Fibroblast of pulmonary artery (primary cell): ENCODE measurements at regions not wholly inside any gene's neighbourhood (a gene's known extent, or its start where the extent isn't known, plus 50 kb on each side); places are given as distances from the start of the nearest gene placed in this dataset.

ENCODE experiments used
- DNase-seq: peaks from one replicate; pipeline ENCODE4 v3.0.0-alpha.2; 2010; ENCODE audit warnings: low read depth
- H3K4me3 ChIP-seq: replicated peaks from 2 replicates; pipeline ENCODE4 v1.5.1; 2011; ENCODE audit warnings: low read depth, mild to moderate bottlenecking, control low read depth, low read length, moderate library complexity
- TF ChIP-seq, protein P1 (sequence below): IDR thresholded peaks from 2 replicates; pipeline ENCODE4 v1.5.1; 2011; ENCODE audit warnings: mild to moderate bottlenecking, control low read depth, low read length, inconsistent platforms; ENCODE audit errors: missing control alignments

DNA sequence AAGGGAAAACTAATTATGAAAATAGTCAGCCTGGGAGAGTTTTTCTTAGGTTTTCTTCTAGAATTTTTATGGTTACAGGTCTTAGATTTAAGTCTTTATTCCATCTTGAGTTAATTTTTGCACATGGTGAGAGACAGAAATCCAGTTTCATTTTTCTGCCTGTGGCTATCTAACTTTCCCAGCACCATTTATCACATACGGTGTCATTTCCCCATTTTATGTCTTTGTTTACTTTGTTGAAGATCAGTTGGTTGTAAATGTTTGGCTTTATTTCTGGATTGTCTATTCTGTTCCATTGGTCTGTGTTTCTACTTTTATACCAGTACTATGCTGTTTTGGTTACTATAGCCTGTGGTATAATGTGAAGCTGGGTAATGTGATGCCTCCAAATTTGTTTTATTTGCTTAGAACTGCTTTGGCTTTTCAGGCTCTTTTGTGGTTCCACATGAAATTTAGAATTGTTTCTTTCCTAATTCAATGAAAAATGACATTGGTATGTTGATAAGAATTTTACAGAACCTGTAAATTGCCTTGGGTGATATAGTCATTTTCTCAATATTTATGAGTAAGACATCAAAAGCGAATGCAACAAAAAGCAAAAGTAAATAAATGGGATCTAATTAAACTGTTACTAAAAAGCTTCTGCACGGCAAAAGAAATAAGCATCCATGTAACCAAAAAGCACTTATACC, 146.1 kb upstream of the NOL4 start:
- TF ChIP-seq, protein P1, sequence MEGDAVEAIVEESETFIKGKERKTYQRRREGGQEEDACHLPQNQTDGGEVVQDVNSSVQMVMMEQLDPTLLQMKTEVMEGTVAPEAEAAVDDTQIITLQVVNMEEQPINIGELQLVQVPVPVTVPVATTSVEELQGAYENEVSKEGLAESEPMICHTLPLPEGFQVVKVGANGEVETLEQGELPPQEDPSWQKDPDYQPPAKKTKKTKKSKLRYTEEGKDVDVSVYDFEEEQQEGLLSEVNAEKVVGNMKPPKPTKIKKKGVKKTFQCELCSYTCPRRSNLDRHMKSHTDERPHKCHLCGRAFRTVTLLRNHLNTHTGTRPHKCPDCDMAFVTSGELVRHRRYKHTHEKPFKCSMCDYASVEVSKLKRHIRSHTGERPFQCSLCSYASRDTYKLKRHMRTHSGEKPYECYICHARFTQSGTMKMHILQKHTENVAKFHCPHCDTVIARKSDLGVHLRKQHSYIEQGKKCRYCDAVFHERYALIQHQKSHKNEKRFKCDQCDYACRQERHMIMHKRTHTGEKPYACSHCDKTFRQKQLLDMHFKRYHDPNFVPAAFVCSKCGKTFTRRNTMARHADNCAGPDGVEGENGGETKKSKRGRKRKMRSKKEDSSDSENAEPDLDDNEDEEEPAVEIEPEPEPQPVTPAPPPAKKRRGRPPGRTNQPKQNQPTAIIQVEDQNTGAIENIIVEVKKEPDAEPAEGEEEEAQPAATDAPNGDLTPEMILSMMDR: no peak
- DNase-seq: no peak
- H3K4me3 ChIP-seq: no peak overlapping the region

DNA sequence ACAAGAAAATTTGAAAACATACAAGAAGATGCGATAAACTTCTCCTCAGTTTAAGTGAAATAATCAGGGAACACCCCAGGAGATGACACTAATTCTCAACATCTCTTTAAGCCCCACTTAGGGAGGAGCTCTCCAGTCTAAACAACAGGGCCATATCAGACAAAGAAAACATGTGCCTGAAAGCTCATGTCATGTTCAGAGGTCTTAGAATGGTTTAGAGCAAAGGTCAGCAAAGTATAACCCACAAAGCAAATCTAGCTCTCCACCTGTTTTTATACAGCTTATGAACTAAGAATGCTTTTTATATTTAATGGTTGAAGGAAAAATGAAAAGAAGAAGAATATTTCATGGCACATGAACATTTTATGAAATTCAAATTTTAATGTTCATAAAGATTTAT, 155.6 kb upstream of the NOL4 start:
- TF ChIP-seq, protein P1: no peak

DNA sequence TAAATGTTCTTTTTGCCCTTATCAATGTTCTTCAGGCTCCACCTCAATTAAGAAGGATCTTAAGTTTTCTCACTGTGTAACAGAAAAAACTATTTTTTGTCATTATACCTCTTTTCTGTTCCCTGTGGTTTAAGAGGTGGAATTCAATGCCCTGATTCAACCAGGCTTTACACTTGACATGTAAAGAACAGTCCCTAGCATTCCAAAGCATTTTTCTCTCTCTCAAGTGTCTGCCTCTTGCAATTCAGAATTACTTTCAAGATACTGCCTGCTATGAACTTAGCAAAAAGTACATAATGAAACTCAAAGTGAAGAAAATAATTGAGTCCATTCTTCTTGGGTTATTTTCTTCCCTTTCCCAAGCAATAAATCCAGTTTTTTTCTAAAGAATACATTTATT, 160.6 kb upstream of the NOL4 start:
- TF ChIP-seq, protein P1: no peak
- DNase-seq: no peak
- H3K4me3 ChIP-seq: no peak overlapping the region

More for the DNA sequence above, 155.6 kb upstream of the NOL4 start:
- no peak overlapping the region for H3K4me3 ChIP-seq
- DNase-seq: no peak

DNA sequence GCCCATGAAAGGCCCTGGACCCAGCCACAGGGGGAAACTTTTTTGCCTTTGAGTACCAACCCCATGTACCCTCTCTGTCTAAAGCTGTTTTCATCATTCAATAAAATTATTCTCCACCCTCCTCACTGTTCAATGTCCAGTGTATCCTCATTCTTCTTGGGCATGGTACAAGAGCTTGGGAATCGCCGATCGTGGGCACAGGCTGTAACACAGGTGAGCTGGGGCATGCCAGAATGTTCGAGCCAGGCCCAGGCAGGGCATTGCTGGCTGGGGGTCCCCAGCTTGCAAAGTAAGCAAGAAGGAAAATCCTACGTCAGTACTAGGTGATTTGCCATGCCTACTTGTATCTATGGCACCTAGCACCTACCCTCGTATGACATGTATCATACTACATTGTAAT, 162.1 kb upstream of the NOL4 start:
- TF ChIP-seq, protein P1: no peak
- no peak overlapping the region for H3K4me3 ChIP-seq
- no peak for DNase-seq

DNA sequence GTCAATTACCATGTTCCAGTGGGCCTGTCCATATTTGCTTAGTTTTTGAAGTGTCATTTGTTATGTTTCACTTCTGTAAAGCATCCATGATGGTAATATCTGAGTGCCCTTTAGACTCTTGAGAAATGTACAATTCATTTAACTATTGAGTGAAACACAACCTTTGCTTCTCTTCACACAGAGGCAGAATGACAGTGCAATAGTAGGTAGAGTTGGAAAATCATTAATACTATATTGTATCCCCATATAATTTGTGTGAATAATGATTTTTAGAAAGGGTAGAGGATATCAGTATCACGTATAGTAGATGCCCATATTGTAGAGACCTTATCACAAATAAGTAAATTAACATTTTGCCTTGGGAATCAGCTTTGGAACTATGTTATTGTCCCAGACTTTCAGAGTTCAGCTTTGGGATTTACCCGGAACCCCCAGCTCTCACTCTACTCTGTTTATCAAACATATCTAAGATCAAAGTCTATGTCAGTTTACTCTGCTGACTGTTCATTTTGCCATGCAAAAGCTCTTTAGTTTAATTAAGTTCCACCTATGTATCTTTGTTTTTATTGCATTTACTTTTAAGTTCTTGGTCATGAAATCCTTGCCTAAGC, 172.7 kb upstream of the NOL4 start:
- DNase-seq: no peak
- TF ChIP-seq, protein P1: no peak
- no peak overlapping the region for H3K4me3 ChIP-seq

DNA sequence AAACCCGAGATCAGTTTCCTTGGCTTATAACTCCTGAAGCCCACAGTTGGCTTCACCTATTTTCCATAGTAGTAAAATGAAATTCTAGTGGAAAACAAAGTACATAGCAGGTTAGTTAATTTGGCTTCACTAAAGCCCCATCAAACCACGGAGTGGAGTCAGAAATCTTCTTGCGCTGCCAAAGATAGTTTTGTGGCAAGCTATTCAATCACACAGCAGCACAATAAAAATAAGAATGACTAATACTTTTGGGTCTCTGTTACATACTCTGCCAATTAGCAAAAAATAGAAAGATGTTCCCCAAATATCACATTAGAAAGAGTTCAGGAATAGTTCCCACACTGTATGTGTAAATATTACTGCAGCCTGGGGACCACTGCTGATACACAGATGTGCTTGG, 175.2 kb upstream of the NOL4 start:
- no peak overlapping the region for H3K4me3 ChIP-seq
- no peak for DNase-seq
- TF ChIP-seq, protein P1: no peak

DNA sequence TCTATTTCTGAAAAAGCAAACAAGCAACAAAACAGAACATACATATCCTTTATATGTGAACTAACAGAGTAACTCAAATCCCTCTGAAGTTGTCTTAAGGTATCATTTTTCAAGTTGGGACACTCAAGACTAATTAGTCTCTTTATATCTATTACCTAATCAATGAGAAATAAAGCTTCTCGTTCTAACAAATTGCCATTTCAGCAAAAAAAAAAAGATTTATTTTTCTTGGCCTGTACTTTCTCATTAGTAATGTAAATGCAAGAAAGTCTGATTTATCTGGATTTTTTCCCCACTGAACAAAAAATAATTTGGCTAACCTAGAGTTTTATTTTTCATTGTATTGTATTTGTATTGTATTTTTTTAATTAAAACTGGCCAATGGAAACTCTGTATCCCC, 176.1 kb upstream of the NOL4 start:
- H3K4me3 ChIP-seq: no peak overlapping the region
- DNase-seq: no peak
- TF ChIP-seq, protein P1: no peak
